HG02981 (cell line): ENCODE measurements at regions not wholly inside any gene's neighbourhood (a gene's known extent, or its start where the extent isn't known, plus 50 kb on each side); places are given as distances from the start of the nearest gene placed in this dataset.
"Not testable (repeated sequence)": the region's sequence is repeated elsewhere in the genome, so short reads cannot be mapped to it uniquely, and the experiment has no call there.

ENCODE experiments used
- ATAC-seq: cut with Tn5 transposase; IDR thresholded peaks from one replicate; pipeline ENCODE4 v1.9.1; 2021; ENCODE audit warnings: mild to moderate bottlenecking, moderate library complexity; ENCODE audit not compliant: unreplicated experiment

DNA sequence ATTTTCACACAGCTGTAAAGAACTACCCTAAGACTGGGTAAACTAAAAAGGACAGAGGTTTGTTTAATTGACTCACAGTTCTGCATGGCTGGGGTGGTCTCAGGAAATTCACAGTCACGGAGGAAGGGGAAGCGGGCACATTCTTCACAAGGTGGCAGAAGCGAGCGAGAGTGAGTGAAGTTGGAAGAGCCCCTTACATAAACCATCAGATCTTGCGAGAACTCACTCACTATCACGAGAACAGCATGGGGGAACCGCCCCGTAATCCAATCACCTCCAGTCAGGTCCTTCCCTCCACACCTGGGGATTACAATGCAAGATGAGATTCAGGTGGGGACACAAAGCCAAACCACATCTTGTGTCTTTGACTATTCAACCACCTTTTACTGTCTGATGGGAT, 700.5 kb downstream of the TENT5A start:
- ATAC-seq: no peak

DNA sequence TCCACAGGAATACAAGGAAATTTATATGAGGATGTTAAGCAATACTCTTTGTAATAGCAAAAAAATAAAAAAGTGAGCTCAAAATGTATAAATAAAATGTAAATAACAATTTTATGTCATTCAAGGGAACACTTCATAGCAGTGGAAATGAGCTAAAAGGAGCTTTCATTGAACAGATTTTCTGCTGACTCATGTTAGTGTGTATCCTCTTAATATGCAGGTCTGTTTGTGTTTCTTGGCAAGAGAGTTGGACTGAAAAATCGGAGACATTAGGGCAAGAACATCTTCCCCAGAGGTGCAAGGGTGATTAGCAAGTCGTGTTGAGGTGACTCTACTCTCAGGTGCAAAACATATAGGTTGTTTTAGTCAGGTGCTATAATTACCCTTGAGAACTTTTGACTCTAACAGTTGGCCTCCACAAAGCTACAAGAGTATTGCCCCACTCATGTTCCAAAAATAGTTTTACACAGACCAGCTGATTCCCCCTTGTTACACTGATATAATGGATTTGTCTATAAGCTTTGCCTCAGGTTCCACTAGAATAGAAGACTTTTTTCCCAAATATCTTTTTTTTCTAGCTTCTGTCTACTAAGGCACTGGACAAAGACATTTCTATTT, 702.9 kb downstream of the TENT5A start:
- no peak for ATAC-seq

DNA sequence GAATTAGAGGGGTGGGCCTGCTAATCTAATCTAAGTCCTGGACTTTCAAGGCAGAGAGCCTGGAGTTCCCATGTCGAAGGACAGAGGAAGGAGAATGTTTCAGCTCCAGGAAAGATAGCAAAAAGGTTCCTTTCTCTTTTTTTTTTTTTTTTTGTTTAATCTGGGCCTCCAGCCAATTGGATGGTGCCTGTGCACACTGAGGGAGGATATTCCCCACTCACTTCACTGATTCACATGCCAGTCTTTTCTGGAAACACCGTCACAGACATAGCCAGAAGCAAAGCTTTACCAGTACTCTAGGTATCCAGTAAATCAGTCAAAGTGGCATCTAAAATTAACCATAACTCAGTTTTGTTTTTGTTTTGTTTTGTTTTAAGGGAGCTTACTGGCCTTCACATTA, 721.1 kb downstream of the TENT5A start:
- no peak for ATAC-seq

DNA sequence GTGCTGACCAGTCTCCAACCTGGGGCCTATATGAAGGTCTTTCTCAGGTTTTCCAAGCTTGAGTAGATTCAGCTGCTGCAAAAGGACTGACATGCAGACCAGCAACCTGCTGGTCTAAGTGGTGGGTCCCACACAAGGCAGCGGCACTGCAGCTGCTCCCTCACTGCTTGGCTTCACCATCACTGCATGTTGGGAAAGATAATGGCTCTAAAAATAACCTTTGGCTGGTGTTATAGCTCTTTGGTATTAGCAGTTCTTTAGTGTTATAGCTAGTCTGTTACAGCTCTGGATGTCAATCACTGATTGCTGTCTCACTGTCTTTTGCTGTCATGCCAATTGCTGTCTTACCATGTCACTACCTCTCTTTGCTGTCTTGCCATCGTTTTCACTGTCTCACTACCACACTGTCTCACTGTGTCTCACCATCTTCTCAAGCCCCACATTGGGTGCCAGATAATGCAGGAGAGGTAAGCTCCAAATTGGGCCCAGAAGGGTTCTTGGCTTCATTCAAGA, 726.4 kb downstream of the TENT5A start:
- ATAC-seq: no peak

DNA sequence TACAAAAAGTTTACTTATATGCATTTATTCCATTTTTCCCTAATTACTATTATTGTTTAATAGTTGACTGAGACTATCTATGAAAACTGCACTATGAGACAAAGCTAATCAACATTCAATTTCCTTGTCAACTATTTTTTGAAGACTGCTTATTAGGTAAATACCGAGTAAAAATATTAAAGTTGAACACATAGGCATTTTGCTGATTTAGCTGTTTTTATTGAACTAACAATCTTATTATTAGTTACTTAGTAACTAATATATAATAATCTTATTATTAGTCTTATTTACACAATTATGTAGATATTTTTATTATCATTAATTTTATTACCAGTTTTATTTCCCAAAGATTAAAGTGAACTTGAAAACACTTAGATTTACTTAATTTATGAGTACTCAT, 728.8 kb downstream of the TENT5A start:
- no peak for ATAC-seq

DNA sequence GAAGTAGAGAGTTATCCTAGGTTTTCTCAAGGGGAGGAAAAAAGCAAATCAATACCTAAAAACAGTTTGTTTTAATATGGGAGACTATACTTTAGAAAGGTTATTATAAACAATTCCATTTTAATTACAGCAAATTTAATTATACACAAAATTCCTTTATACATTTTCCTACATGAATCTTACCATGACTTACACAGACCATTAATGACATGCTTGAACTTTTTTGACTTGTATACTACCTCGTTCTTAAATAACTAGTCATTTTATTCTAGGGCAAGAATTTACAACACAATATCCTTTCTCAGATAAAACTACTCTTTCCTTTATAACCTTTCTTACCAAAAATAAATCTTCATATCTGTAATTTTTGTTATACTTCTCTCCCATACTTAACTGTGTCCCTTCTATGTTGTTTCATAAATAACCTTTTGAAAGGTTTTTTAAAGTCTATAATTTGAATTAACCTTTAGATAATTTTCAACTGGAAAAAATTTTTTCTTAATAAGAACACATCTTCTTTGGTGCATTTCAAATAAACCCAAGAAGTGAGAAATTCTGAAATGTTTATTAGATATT, 729.4 kb downstream of the TENT5A start:
- ATAC-seq: no peak

DNA sequence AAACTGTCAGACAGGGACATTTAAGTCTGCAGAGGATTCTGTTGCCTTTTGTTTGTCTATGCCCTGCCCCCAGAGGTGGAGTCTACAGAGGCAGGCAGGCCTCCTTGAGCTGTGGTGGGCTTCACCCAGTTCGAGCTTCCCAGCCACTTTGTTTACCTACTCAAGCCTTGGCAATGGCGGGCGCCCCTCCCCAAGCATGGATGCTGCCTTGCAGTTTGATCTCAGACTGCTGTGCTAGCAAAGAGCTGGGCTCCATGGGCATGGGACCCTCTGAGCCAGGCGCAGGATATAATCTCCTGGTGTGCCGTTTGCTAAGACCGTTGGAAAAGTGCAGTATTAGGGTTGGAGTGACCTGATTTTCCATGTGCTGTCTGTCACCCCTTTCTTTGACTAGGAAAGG, 734.9 kb downstream of the TENT5A start:
- ATAC-seq: not testable (repeated sequence)

DNA sequence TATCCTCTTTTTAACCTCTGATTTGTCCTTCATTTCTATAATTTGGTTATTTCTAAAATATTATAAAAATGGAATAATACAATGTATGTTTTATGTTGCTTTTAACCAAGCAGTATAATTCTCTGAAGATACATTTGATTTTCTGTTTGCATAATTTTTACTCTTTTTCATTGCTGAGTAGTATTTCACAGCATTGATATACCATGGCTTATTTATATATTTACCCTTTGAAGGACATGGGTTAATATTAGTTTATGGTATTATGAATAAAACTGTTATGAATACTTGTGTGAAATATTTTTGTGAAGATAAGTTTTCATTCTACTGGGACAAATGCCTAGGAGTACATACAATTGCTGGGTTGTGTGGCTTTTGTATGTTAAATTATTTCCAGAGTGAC, 748.6 kb downstream of the TENT5A start:
- no peak for ATAC-seq

DNA sequence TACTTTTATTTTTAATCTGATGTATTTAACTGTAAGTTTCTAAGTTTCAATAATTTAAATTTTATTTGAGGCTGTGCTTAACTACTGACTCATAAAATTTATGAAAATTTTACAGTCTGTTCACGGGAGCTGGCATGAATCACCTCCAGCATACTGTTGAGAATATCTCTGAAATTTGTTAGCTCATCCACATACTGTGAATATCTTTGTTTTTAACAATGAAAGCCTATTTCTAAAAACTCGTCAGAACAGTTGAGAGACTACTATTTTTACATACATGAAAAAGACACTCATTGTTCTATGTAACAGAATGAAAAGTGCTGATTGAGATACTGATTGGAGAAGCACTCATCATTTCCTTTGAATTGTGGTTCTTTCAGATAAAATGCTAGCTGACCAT, 749.3 kb downstream of the TENT5A start:
- ATAC-seq: no peak

DNA sequence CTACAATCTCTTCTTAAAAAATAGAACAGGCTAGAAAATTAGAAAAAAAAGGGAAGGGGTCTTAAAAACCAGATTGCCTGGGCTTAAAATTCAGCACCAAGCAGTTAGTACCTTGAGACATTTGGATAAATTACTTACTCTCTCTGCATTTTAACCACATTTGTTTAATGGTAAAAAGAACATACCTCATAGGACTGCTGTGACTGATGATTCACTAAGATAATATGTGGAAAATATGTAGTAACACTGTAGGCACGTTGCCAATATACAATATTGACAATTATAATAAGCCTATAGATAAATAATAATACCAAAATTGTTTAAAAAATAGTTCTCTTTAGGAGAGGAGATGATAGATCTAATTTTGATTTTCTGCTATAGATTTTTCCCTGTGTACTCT, 750.4 kb downstream of the TENT5A start:
- no peak for ATAC-seq

DNA sequence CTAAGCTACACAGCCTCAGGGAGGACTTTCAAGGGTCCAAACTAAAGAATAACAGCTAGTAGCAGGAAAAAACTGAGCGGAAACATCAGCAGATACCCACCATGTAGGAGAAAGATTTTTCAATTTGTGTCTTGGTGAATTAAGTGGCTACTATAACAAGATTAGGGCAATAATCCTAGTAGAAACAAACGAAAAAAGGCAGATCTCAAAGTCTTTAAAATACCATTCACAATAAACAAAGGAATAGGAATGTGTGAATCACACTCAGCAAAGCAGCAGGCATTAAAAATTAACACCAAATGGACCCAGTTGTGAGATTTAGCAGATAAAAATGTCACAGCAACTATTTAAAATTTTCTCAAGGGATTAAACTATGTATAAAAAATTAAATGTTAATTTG, 761.2 kb downstream of the TENT5A start:
- no peak for ATAC-seq

DNA sequence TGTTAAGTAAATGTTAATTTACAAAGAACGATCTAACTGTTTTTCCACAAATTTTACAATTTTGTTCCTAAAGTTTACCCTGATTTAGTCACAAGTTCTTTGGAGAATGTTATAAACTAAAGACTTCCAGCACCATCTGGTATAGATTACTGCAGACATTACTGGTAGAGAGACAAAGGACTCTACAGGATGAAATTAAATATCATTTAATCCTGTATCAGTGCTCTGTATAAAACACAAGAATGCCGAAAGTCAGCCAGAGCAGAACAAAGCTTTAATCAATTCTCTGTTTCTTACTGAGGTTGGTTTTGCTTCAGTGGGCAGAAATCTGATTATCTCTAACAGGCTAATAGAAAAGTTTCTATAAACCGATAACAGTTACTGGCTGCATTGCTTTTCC, 763.6 kb downstream of the TENT5A start:
- no peak for ATAC-seq

DNA sequence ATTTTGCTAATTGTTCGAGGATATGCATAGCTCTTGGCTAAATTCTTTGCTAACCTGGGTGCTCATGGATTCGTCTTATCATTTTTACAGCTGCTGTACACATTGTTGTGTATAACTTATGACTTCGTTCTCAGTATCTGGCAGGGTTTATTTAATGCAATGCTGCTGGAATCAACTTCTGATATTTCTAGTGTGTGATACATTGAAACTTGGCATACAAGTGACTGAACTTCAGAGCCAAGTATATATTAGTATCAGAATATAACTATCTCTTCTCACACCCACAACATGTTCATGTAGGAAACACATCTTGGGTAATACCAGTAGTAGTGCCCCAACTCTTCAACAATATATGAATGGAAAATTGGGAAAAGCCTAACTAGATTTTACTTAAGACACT, 764.2 kb downstream of the TENT5A start:
- no peak for ATAC-seq

DNA sequence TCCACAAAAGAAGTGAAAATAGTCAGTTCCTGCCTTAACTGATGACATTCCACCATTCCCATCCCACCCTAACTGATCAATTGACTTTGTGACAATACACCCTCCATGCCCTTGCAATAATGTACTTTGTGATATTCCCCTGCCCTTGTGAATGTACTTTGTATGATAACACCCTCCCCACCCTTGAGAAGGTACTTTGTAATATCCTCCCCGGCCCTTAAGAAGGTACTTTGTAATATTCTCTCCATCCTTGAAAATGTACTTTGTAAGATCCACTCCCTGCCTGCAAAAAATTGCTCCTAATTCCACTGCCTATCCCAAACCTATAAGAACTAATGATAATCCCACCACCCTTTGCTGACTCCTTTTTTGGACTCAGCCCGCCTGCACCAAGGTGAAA, 771.3 kb downstream of the TENT5A start:
- not testable (repeated sequence) for ATAC-seq

DNA sequence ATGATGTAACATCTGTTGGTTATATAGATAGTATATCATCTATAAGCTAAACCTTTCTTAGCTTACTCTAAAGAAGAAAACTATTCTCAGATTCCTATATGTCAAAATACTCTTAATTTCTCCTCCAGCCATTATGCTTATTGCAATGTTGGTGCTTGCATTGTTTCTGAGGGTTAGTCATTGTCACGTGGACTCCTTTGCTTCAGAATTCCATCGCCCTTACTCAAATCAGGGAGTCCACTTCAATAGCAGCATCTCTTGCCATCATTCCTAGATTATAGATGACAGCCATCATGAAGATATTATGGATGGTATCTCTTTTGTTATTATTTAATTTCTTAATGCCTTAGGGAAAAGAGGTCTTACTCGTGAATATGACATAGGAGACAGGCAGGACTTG, 776.1 kb downstream of the TENT5A start:
- ATAC-seq: no peak

DNA sequence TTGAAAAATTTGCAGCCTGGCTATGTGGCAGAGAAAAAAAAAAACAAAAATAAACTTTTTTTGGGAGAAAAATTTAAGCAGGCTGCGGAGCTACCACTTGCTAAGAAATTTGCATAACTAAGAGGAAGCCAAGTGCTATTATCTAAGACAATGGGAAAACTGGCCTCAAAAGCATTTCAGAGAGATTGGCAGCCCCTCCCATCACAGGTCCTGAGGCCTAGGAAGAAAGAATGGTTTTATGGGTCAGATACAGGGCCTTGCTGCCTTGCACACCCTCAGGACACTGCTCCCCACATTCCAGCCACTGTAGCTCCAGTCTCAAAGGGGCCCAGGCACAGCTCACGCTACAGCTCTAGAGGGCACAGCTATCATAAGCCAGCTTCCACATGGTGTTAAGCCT, 777.9 kb downstream of the TENT5A start:
- no peak for ATAC-seq

DNA sequence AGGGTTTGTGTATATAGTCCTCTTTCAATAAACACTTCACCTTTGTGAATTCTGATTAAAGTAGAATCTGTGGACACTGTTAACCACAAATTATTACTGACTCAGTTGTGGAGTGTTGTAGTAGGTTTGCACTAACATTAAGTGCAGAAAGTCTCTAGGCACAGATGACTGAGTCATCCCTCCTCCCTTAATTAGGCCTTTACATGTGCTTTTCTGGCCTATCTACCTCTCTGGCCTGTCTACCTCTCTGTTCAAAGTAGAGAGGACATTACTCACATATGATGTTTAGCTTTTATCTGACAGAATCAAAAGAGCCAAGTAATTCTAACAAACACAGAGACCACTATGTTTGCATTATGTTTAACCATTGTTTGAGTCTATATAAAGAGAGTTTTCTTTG, 783.0 kb downstream of the TENT5A start:
- no peak for ATAC-seq

DNA sequence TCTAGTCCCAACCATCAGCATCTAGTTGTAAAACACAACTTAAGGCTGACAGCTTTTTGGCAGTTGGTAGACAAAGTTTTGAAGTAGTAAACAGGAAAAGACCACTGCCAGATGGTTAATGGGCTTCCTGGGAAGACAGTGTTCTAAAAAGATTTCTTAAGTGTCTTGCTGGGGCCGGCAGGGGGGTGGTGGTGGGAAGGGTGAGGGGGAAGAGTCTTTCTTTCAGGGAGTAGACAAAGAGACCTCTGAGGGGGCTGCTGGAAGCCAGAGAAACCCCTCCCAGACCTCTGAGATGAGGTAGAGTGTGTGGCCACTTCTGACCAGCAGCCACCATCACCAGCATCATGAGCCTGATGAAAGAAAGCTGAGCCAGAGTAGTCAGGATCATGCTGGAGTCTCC, 784.9 kb downstream of the TENT5A start:
- ATAC-seq: no peak

DNA sequence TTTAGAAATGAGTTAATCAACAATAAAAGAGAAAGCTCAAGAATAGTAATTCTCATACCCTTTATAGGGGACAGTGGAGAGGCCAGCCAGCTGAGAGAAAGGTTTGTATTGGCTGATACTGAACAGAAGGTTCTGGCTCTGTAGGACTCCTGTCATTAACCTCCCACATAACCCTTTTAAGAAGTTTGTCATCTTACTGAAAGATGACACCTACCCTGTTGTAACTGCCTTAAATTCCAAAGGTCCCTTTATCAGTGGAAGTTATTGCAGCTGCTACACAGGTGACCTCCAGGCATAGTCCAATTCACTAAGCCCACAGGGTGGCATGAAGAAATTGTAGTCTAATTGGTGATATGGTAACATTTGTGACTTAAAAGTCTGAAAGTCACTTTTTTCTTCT, 790.1 kb downstream of the TENT5A start:
- ATAC-seq: no peak

DNA sequence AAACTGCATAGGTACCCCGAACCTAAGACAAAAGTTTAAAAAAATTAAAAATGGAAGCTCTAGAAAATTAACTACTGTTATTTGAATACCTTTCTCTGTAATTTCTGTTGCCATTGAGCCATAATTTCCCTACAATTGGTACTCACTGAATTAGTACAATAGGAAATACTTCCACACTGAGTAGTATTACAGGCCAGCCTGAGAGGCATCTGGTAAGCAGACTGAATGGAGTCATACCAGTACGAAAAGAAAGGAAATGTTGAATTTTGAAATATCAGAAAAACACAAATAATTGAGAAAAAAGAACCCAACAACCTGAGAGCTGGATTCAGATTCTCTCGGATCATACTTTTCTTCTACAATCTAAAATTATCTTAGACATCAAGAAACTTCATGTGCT, 791.3 kb downstream of the TENT5A start:
- no peak for ATAC-seq

DNA sequence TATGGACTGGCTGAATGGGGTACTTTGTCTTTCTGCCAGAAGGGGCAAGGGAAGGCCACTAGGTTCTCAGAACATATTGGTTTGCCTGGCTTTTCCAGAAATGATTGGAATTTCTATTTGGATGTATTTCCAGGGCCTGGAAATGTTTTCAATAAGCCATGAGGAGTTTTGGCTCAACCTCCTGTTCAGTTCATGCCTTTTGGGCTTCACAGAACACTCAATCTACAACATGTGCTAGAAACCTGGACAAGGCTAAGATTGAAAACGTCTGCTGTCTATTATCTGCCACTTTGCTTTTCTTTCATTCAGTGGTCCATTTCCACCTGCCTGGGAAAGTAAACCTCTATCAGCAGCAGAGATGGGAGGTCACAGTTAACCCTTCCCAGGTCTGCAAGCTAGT, 793.4 kb downstream of the TENT5A start:
- no peak for ATAC-seq

DNA sequence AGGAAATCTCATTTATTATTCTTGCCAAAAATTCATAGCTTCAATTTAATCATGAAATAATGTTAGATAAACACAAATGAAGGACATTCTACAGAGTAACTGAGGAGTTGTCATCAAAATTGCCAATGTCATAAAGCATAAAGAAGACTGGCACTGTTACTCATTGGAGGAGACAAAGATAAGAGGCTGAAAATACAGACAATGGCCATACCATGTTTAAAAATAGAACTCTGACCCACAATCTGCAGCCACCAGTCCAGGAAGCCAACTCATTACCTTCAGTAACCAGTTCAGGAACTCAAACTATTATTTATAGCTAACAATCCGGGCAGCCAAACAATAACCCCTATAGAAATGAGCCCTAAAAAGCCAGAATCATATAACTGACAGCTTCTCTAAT, 795.6 kb downstream of the TENT5A start:
- ATAC-seq: no peak

DNA sequence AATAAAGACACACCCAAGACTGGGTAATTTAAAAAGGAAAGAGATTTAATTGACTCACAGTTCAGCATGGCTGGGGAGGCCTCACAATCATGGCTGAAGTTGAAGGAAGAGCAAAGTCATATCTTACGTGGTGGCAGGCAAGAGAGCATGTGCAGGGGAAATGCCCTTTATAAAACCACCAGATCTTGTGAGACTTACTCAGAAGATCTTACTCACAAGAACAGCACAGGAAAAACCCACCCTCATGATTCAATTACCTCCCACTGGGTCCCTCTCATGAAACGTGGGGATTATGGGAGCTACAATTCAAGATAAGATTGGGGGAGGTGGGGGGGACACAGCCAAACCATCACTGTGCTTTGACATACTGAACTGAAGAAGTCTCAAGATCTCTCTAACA, 800.0 kb downstream of the TENT5A start:
- ATAC-seq: not testable (repeated sequence)
